OCI-LY7 (cell line): ENCODE measurements at regions not wholly inside any gene's neighbourhood (a gene's known extent, or its start where the extent isn't known, plus 50 kb on each side); places are given as distances from the start of the nearest gene placed in this dataset.
A peak's percentile ranks its signal among the peaks of the same experiment; 100 is the strongest.

Source experiments
- BruUV-seq: library from RNA; stranded (reverse); fragments of 400-500 nt; replicated peaks from 2 replicates; lab custom pipeline; 2021; lab: Mats Ljungman, UMichigan
- CTCF ChIA-PET: fragments of 300-600 bp; sonication (Branson Sonifier 250); formaldehyde crosslinking; loops from one replicate; lab custom pipeline; 2022; ENCODE audit warnings: antibody characterized with exemption; ENCODE audit not compliant: unreplicated experiment; lab: Charles Lee
- POLR2A ChIA-PET: fragments of 300-600 bp; sonication (Branson Sonifier 250); formaldehyde crosslinking; loops from one replicate; lab custom pipeline; 2022; ENCODE audit warnings: antibody characterized with exemption; lab: Charles Lee
- DNase-seq: peaks from one replicate; pipeline ENCODE4 v3.0.0-alpha.2; 2015; ENCODE audit warnings: low spot score
- H2AFZ ChIP-seq: fragments of 200-600 bp; sonication (generic), shearing (Covaris generic); 2 replicates; pipeline ENCODE4 v1.6.1; 2014; ENCODE audit warnings: mild to moderate bottlenecking, antibody characterized with exemption, low read length, moderate library complexity
- H3K27ac ChIP-seq: fragments of 200-600 bp; sonication (generic); 2 replicates; pipeline ENCODE4 v1.5.1; 2014; ENCODE audit warnings: mixed run types, low read depth, mild to moderate bottlenecking, moderate library complexity, low read length, inconsistent platforms; ENCODE audit not compliant: poor library complexity, severe bottlenecking
- H3K36me3 ChIP-seq: fragments of 200-600 bp; sonication (generic); 2 replicates; pipeline ENCODE4 v1.6.1; 2014; ENCODE audit warnings: mild to moderate bottlenecking, antibody characterized with exemption, low read length, moderate library complexity, mixed read lengths; ENCODE audit not compliant: insufficient read depth
- H3K4me1 ChIP-seq: fragments of 200-600 bp; sonication (generic); 2 replicates; pipeline ENCODE4 v1.5.1; 2014; ENCODE audit warnings: mild to moderate bottlenecking, low read length; ENCODE audit not compliant: insufficient read depth, poor library complexity, severe bottlenecking
- H3K4me2 ChIP-seq: fragments of 200-600 bp; sonication (generic); 2 replicates; pipeline ENCODE4 v1.6.1; 2014; ENCODE audit warnings: mild to moderate bottlenecking, low read length
- H3K4me3 ChIP-seq: fragments of 200-600 bp; sonication (generic); 2 replicates; pipeline ENCODE4 v1.5.1; 2014; ENCODE audit warnings: mild to moderate bottlenecking, low read depth, low read length; ENCODE audit not compliant: poor library complexity, severe bottlenecking
- H3K79me2 ChIP-seq: fragments of 200-600 bp; sonication (generic); 2 replicates; pipeline ENCODE4 v1.6.1; 2016; ENCODE audit warnings: low read depth, mild to moderate bottlenecking, low read length, moderate library complexity, mixed read lengths; ENCODE audit not compliant: insufficient read depth
- H3K9me2 ChIP-seq: fragments of 200-600 bp; sonication (generic); 2 replicates; pipeline ENCODE4 v1.6.1; 2016; ENCODE audit warnings: mild to moderate bottlenecking, low read length, mixed read lengths; ENCODE audit not compliant: insufficient read depth
- H3K9me3 ChIP-seq: fragments of 200-600 bp; sonication (generic); 2 replicates; pipeline ENCODE4 v1.6.1; 2014; ENCODE audit warnings: mild to moderate bottlenecking, mixed run types, low read length, mixed read lengths
- H4K20me1 ChIP-seq: fragments of 200-600 bp; sonication (generic); 2 replicates; pipeline ENCODE4 v1.6.1; 2014; ENCODE audit warnings: mild to moderate bottlenecking, antibody characterized with exemption, low read length, moderate library complexity, mixed read lengths; ENCODE audit not compliant: insufficient read depth
- EZH2phosphoT487 ChIP-seq: fragments of 200-600 bp; sonication (generic); IDR thresholded peaks from 2 replicates; pipeline ENCODE4 v1.6.1; 2018; ENCODE audit warnings: low read depth, borderline replicate concordance, mild to moderate bottlenecking, mixed run types, antibody characterized with exemption, low read length, moderate library complexity, mixed read lengths
- intact Hi-C: fragments of 100-400 bp; cut with micrococcal nuclease; formaldehyde crosslinking; loops from one replicate; pipeline ENCODE4 v1.10.0; 2022; ENCODE audit not compliant: unreplicated experiment
- TF ChIP-seq, protein P1 (sequence below): fragments of 200-600 bp; sonication (generic); conservative IDR thresholded peaks from 2 replicates; pipeline ENCODE4 v1.5.1; 2014; ENCODE audit warnings: mild to moderate bottlenecking, antibody characterized with exemption, low read length, moderate library complexity, mixed read lengths

DNA sequence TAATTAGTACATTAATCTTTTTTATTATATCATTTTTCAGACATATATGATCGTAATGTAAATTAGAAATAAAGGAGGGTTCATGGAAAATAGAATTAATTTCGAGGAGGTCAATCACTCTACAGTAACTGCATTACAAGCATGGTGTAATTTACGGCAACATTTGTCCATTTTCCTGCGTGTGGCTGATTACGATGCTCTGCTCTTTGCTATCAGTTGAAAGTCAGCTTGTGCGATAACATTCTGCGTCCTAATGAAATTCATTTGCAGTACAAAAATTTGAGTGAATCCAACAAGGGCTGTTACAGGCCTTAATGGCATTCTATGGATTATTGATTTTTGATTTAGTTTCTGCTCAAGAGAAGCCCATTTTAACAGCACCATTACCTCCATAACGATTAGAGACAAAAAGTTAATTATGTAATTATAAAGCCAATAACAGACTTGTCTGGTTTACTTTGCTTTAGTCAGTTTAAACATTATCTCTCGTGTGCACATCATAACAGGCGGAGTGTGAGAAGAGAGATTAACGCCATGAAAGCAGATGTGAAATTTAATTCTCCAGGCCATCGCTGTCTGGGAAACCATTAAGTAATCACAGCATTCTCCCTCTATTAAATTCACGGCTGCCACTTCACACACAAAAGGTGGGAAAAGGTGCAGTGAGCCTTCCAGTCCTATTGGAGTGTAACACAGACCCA lies 256.4 kb upstream of the IRX3 start:
- CTCF ChIA-PET: interaction anchor here (0.6 kb wide), 1 partner anchor 367 kb away, joined by 6 read pairs; no protein-coding TSS in a partner anchor
- H3K79me2 ChIP-seq: no peaks in the 10 kb centered on the region
- intact Hi-C loops: no loop called here

DNA sequence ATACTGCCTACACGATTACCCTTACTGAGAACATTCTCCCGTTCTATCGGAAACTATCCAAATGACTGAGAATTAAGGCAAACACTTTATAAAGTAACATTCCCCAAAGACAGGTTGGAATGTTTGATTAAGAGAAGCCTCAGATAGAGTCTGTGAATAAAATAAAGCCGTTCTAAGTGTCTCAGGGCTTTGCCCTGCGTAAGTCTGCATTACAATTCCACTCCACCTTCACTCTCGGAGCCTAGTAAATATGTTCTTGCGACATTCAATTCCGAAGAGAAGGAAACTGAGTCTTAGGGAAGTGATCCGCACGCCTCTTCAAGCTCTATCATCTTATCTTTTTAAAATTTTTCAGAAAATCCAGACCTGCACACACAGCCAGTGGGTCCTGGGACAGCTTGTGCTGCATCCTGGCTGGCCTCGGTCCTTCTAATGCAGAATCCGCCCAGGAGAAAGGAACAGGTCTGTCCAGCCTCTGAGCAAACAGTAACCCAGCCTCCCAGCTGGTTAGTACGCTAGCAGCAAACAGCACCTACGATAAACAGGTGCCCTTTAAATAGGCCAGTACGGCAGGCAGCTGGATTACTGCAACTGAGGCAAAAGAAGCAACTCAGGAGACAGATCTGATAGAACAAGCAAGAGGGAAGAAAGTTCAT lies 254.1 kb upstream of the IRX3 start:
- no TSS peak for BruUV-seq
- Histone ChIP-seq H3K9me3 (no peaks in the 10 kb centered on the region), H3K4me1 (no peaks in the 10 kb centered on the region), H3K36me3 (no peaks in the 10 kb centered on the region), H3K27ac (no peak overlapping the region), H3K79me2 (no peaks in the 10 kb centered on the region), H3K9me2 (no peaks in the 10 kb centered on the region), H3K4me3 (no peak overlapping the region), H4K20me1 (no peaks in the 10 kb centered on the region), H3K4me2 (no peak overlapping the region), H2AFZ (no peak overlapping the region)
- no peak for DNase-seq
- no peak for TF ChIP-seq EZH2phosphoT487
- TF ChIP-seq, protein P1, sequence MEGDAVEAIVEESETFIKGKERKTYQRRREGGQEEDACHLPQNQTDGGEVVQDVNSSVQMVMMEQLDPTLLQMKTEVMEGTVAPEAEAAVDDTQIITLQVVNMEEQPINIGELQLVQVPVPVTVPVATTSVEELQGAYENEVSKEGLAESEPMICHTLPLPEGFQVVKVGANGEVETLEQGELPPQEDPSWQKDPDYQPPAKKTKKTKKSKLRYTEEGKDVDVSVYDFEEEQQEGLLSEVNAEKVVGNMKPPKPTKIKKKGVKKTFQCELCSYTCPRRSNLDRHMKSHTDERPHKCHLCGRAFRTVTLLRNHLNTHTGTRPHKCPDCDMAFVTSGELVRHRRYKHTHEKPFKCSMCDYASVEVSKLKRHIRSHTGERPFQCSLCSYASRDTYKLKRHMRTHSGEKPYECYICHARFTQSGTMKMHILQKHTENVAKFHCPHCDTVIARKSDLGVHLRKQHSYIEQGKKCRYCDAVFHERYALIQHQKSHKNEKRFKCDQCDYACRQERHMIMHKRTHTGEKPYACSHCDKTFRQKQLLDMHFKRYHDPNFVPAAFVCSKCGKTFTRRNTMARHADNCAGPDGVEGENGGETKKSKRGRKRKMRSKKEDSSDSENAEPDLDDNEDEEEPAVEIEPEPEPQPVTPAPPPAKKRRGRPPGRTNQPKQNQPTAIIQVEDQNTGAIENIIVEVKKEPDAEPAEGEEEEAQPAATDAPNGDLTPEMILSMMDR: no peak
- ChIA-PET POLR2A (no interaction called here), CTCF (no interaction called here)
- intact Hi-C loops: no loop called here

More for the DNA sequence above, 256.4 kb upstream of the IRX3 start:
- no peaks in the 10 kb centered on the region for H3K36me3 ChIP-seq
- no peaks in the 10 kb centered on the region for H4K20me1 ChIP-seq
- no peak overlapping the region for H3K4me3 ChIP-seq
- TF ChIP-seq, protein P1: no peak
- TF ChIP-seq EZH2phosphoT487: no peak
- H3K9me3 ChIP-seq: no peaks in the 10 kb centered on the region
- no peak overlapping the region for H2AFZ ChIP-seq
- no peak overlapping the region for H3K4me2 ChIP-seq
- no TSS peak for BruUV-seq
- no peaks in the 10 kb centered on the region for H3K4me1 ChIP-seq
- H3K27ac ChIP-seq: no peak overlapping the region
- POLR2A ChIA-PET: interaction anchor here (0.5 to 0.7 kb wide), 2 partner anchors 445 to 876 kb away, joined by 3 to 4 read pairs; no protein-coding TSS in a partner anchor
- H3K9me2 ChIP-seq: no peaks in the 10 kb centered on the region
- DNase-seq: no peak

DNA sequence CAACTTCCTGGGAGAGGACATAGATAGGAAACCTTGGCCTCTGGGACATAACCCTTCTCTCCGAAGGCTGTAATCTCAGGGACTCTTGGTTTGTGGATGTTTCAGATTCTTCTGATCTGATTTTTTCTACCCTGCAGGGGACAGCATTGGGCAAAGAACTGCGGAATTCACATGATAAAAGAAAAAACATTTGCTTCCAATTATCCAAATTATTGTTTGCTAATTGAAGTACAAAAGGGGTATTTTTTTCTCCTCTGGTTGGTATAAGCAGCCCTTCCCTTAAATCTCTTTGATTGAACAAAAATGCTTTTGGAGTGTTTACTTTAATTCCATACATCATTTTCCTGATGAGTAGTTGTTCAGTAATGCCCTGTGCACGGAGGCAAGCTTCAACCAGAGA lies 251.7 kb upstream of the IRX3 start:
- no peaks in the 10 kb centered on the region for H3K79me2 ChIP-seq
- no peak for DNase-seq
- H3K9me2 ChIP-seq: no peaks in the 10 kb centered on the region
- ChIA-PET POLR2A (interaction anchor here (0.9 kb wide), 1 partner anchor 12 kb away, joined by 3 read pairs; no protein-coding TSS in a partner anchor), CTCF (no interaction called here)
- H2AFZ ChIP-seq: no peak overlapping the region
- no peaks in the 10 kb centered on the region for H3K9me3 ChIP-seq
- H3K4me3 ChIP-seq: no peak overlapping the region
- H3K36me3 ChIP-seq: no peaks in the 10 kb centered on the region
- no peaks in the 10 kb centered on the region for H4K20me1 ChIP-seq
- no peak for TF ChIP-seq EZH2phosphoT487
- TF ChIP-seq, protein P1: 0 out of 2 replicates have a peak, but pooled peaks have one; percentile 20
- H3K4me2 ChIP-seq: no peak overlapping the region
- no peak overlapping the region for H3K27ac ChIP-seq
- intact Hi-C loops: no loop called here
- H3K4me1 ChIP-seq: no peaks in the 10 kb centered on the region
- no TSS peak for BruUV-seq
